PC-9 (cell line): ENCODE measurements at regions not wholly inside any gene's neighbourhood (a gene's known extent, or its start where the extent isn't known, plus 50 kb on each side); places are given as distances from the start of the nearest gene placed in this dataset.

ENCODE experiments used
- BruUV-seq: library from RNA; stranded (reverse); fragments of 400-500 nt; replicated peaks from 2 replicates; lab custom pipeline; 2021; lab: Mats Ljungman, UMichigan
- CTCF ChIA-PET: fragments of 300-600 bp; sonication (Branson Sonifier 250); formaldehyde crosslinking; loops from one replicate; lab custom pipeline; 2022; ENCODE audit warnings: antibody characterized with exemption; lab: Charles Lee
- POLR2A ChIA-PET: fragments of 300-600 bp; sonication (Branson Sonifier 250); formaldehyde crosslinking; loops from one replicate; lab custom pipeline; 2022; ENCODE audit warnings: antibody characterized with exemption; ENCODE audit not compliant: unreplicated experiment; lab: Charles Lee
- DNase-seq, 2 experiments: peaks; one replicate each; pipeline versions ENCODE4 v3.0.0 to v3.0.0-alpha.2; 2015 to 2022; ENCODE audit warnings: mixed read lengths in 1 of 2
- H2AFZ ChIP-seq: fragments of 200-600 bp; sonication (generic); 2 replicates; pipeline ENCODE4 v1.8.1; 2017; ENCODE audit warnings: antibody characterized with exemption
- H3F3A ChIP-seq: fragments of 200-600 bp; sonication (generic); 2 replicates; pipeline ENCODE4 v1.8.1; 2017; ENCODE audit warnings: antibody characterized with exemption, mild to moderate bottlenecking, low read depth; ENCODE audit not compliant: insufficient read depth
- H3K27ac ChIP-seq: fragments of 200-600 bp; sonication (generic); 2 replicates; pipeline ENCODE4 v1.6.1; 2016; ENCODE audit warnings: mixed run types
- H3K27me3 ChIP-seq: fragments of 200-600 bp; sonication (generic); 2 replicates; pipeline ENCODE4 v1.6.1; 2016; ENCODE audit warnings: low read depth, mixed run types; ENCODE audit not compliant: insufficient read depth
- H3K36me3 ChIP-seq: fragments of 200-600 bp; sonication (generic); 2 replicates; pipeline ENCODE4 v1.6.1; 2016; ENCODE audit warnings: low read depth, mixed run types
- H3K4me1 ChIP-seq: fragments of 200-600 bp; sonication (generic); replicated peaks from 2 replicates; pipeline ENCODE4 v1.6.1; 2016; ENCODE audit warnings: mixed run types; ENCODE audit not compliant: insufficient read depth
- H3K4me2 ChIP-seq: fragments of 200-600 bp; sonication (generic); 2 replicates; pipeline ENCODE4 v1.6.1; 2017; ENCODE audit warnings: mixed run types
- H3K4me3 ChIP-seq: fragments of 200-600 bp; sonication (generic); 2 replicates; pipeline ENCODE4 v1.6.1; 2016; ENCODE audit warnings: mixed run types
- H3K79me2 ChIP-seq: fragments of 200-600 bp; sonication (generic); 2 replicates; pipeline ENCODE4 v1.6.1; 2017; ENCODE audit warnings: low read depth, mixed run types
- H3K9me2 ChIP-seq: fragments of 200-600 bp; sonication (generic); 2 replicates; pipeline ENCODE4 v1.8.1; 2017; ENCODE audit warnings: mild to moderate bottlenecking; ENCODE audit not compliant: insufficient read depth
- H3K9me3 ChIP-seq: fragments of 200-600 bp; sonication (generic); 2 replicates; pipeline ENCODE4 v1.8.1; 2016; ENCODE audit warnings: low read depth; ENCODE audit not compliant: insufficient read depth
- H4K20me1 ChIP-seq: fragments of 200-600 bp; sonication (generic); 2 replicates; pipeline ENCODE4 v1.8.1; 2017; ENCODE audit not compliant: insufficient read depth
- EZH2 ChIP-seq: fragments of 200-600 bp; sonication (generic); IDR thresholded peaks from 2 replicates; pipeline ENCODE4 v1.8.0; 2017; ENCODE audit warnings: antibody characterized with exemption, low read depth
- intact Hi-C: fragments of 100-400 bp; cut with micrococcal nuclease; formaldehyde crosslinking; loops from one replicate; pipeline ENCODE4 v1.10.0; 2022; ENCODE audit not compliant: unreplicated experiment
- TF ChIP-seq, protein P1 (sequence below): fragments of 200-600 bp; sonication (generic); conservative IDR thresholded peaks from 2 replicates; pipeline ENCODE4 v1.6.1; 2017; ENCODE audit warnings: mixed run types, antibody characterized with exemption, mild to moderate bottlenecking, moderate library complexity

DNA sequence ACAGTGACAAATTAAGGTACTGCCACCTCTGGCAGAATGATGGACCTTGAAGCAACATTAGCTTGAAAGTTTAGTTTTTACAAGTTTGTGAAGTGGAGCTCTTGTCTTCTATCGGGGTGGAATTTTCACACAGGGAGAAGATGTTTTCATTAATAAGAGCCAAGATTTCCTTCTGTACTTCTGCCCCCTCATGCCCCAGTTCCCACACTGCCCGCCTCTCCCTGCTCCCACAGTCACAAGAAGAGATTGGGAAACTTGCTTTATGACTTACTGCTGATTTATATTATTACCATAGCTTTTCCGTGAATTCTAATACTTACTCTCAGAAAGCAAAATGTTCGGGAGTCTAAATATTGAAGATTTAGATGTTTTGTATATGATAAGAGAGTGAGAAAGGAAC is 539.8 kb upstream of the ARX start:
- BruUV-seq = no TSS peak
- ChIA-PET CTCF (no interaction called here), POLR2A (no interaction called here)
- Histone ChIP-seq H3K9me2 (no peaks in the 10 kb centered on the region), H4K20me1 (no peaks in the 10 kb centered on the region), H3K9me3 (no peaks in the 10 kb centered on the region), H3K27ac (no peak overlapping the region), H2AFZ (no peak overlapping the region), H3K36me3 (no peaks in the 10 kb centered on the region), H3K27me3 (no peaks in the 10 kb centered on the region), H3K79me2 (no peaks in the 10 kb centered on the region), H3K4me3 (no peak overlapping the region), H3F3A (no peaks in the 10 kb centered on the region), H3K4me1 (no peaks in the 10 kb centered on the region), H3K4me2 (no peak overlapping the region)
- no peak for DNase-seq
- TF ChIP-seq, protein P1, sequence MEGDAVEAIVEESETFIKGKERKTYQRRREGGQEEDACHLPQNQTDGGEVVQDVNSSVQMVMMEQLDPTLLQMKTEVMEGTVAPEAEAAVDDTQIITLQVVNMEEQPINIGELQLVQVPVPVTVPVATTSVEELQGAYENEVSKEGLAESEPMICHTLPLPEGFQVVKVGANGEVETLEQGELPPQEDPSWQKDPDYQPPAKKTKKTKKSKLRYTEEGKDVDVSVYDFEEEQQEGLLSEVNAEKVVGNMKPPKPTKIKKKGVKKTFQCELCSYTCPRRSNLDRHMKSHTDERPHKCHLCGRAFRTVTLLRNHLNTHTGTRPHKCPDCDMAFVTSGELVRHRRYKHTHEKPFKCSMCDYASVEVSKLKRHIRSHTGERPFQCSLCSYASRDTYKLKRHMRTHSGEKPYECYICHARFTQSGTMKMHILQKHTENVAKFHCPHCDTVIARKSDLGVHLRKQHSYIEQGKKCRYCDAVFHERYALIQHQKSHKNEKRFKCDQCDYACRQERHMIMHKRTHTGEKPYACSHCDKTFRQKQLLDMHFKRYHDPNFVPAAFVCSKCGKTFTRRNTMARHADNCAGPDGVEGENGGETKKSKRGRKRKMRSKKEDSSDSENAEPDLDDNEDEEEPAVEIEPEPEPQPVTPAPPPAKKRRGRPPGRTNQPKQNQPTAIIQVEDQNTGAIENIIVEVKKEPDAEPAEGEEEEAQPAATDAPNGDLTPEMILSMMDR = no peak
- TF ChIP-seq EZH2 = no peak
- intact Hi-C loops = no loop called here

DNA sequence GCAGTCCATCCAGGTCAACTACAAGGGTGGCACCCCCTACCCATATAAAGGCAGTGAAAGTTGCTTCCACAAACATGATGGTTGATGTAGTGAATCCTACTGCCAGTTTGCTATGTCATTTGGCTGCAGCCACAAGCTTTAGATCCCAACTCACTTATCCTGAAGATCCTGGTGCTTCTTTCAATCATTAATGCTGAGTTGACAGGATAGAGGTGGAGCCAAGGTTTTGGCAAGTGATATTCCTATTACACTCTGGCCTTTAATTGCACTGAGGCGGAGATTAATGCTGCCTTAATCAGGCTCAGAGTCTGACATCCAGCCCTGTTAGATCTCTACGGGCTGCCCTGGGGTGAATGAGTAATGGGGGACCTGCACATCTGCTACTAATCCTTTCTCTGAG is 542.4 kb upstream of the ARX start:
- Histone ChIP-seq H3K9me3 (no peaks in the 10 kb centered on the region), H3K27ac (no peak overlapping the region), H4K20me1 (no peaks in the 10 kb centered on the region), H3K79me2 (no peaks in the 10 kb centered on the region), H3K4me2 (no peak overlapping the region), H3K36me3 (no peaks in the 10 kb centered on the region), H3K4me3 (no peak overlapping the region), H3K27me3 (no peaks in the 10 kb centered on the region), H3K4me1 (no peaks in the 10 kb centered on the region), H3F3A (no peaks in the 10 kb centered on the region), H2AFZ (no peak overlapping the region), H3K9me2 (no peaks in the 10 kb centered on the region)
- ChIA-PET CTCF (no interaction called here), POLR2A (no interaction called here)
- no peak for DNase-seq
- intact Hi-C loops = no loop called here
- no TSS peak for BruUV-seq
- TF ChIP-seq, protein P1 = no peak
- TF ChIP-seq EZH2 = no peak

DNA sequence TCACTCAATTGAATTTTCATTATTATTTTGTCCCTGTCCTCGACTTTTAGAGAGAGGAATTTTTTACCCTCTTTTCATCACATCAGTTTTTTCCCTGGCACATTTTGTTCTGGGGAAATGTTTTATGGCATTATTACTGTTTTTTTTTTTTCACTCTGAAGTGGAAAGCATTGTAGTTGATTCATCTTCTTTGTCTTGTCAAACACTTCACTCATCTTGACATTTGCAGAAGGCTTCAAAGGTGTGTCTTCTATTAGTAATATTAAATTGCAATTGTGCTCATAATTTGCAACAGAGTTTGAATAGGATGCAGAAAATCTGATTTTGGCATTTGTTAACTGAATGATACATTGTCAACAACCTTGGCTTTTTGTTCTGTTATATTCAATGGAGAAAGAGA is 545.4 kb upstream of the ARX start:
- Histone ChIP-seq H3K9me3 (no peaks in the 10 kb centered on the region), H3K27ac (no peak overlapping the region), H3K36me3 (no peaks in the 10 kb centered on the region), H2AFZ (no peak overlapping the region), H3K79me2 (no peaks in the 10 kb centered on the region), H3K4me1 (no peaks in the 10 kb centered on the region), H3F3A (no peaks in the 10 kb centered on the region), H3K4me3 (no peak overlapping the region), H4K20me1 (no peaks in the 10 kb centered on the region), H3K9me2 (no peaks in the 10 kb centered on the region), H3K4me2 (no peak overlapping the region), H3K27me3 (no peaks in the 10 kb centered on the region)
- no TSS peak for BruUV-seq
- intact Hi-C loops = no loop called here
- CTCF ChIA-PET = no interaction called here
- no peak for DNase-seq
- no peak for TF ChIP-seq EZH2
- TF ChIP-seq, protein P1 = no peak
- POLR2A ChIA-PET = no interaction called here
